Activated CD4-positive, alpha-beta T cell treated with anti-CD3 and anti-CD28 coated beads, Interleukin-2, Interleukin-6, amounts not matched to agents 100 ng/mL and 50 ng/mL, durations not matched to agents 16 hours and 8 hours (primary cell): ENCODE measurements at regions not wholly inside any gene's neighbourhood (a gene's known extent, or its start where the extent isn't known, plus 50 kb on each side); places are given as distances from the start of the nearest gene placed in this dataset.
A peak's percentile ranks its signal among the peaks of the same experiment; 100 is the strongest.

ENCODE experiments used
- DNase-seq: peaks from one replicate; pipeline ENCODE4 v3.0.0-alpha.2; 2020

DNA sequence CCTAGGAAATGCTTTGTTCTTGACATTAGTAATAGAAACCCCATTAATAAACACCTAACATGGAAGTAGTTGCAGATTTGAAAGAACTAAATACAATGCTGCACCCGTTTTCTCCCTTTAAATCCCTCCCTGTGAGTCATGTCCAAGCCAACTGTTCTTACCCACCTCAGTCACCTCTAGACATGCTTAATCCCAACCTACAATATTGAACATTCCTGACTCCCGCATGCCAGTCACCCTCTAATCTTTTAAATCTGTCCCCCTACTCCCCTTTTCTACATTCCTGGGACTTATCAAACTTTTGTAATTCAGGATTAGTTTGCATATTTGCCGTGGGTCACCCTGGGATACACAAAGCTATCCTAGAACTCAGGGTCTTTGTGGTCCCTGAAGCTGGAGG, 374.6 kb downstream of the IRS1 start:
- DNase-seq = no peak

- DNase-seq = peak; percentile 60
These were observed 376.1 kb downstream of the IRS1 start for GRCh38 chr2:226423498-226423960.

DNA sequence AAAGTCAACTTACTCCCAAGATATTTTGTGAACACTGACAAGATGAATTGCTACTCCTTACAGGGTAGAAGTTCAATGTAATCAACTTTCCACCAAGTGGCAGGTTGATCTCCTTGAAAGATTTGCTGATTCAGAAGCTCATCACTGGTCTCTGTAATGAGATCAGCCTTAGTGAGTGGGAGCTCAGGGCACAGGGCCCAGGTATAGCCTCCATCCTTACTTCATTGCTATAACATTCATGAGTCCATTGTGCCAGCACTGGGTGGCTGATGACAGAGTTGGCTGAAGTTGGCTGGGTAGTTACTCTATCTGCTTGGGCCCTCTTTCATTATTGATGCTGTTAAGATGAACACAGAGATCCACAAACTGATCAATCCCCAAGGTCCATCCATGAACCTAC, 379.0 kb downstream of the IRS1 start:
- no peak for DNase-seq

GRCh38 chr2:226418521-226418920, 381.1 kb downstream of the IRS1 start:
- no peak for DNase-seq

GRCh38 chr2:226414335-226414734, 385.3 kb downstream of the IRS1 start:
- DNase-seq = no peak

GRCh38 chr2:226413498-226414130, 386.0 kb downstream of the IRS1 start:
- DNase-seq = no peak

- no peak for DNase-seq
These were observed 387.8 kb downstream of the IRS1 start for GRCh38 chr2:226411727-226412360.

DNA sequence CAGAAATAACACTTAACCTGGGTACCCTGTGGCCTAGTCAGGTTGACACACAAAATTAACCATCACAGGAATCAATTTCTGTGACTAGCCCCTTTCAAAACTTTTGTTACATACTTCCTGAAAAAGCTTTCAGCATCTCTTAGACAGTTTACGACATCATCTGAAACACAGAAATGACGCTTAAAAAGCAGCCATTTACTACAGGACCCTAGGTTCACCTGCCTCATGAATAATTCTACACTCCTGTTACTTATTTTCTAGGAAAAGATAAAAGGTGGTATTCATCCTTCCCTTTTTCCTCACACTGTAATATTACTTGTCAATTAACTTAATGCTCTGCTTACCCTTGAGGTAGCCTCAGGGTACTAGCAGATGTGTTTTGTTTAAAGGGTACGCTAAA, 388.4 kb downstream of the IRS1 start:
- DNase-seq = no peak

GRCh38 chr2:226410247-226410835, 389.3 kb downstream of the IRS1 start:
- DNase-seq = no peak

GRCh38 chr2:226409134-226409533, 390.5 kb downstream of the IRS1 start:
- DNase-seq = no peak

DNA sequence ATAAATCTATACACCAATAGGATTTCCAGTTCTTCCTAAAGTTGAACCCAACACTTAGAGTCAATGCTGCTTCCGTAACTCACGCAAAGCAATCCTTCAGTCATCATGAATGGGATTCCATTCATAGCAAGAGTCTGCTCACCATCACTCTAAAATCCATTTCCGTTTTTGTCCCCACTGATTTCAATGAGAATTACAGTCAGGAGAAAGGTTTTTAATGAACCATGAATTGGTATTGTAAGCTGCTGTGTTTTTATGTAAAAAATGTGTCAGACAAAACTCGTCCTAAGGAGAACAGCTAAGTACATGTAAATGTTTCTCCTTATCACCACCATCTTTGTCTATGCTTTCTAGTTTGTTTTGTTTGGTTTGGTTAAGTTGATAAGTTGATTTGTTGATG, 391.5 kb downstream of the IRS1 start:
- no peak for DNase-seq

- no peak for DNase-seq
These were observed 392.5 kb downstream of the IRS1 start for GRCh38 chr2:226407135-226407534.

DNA sequence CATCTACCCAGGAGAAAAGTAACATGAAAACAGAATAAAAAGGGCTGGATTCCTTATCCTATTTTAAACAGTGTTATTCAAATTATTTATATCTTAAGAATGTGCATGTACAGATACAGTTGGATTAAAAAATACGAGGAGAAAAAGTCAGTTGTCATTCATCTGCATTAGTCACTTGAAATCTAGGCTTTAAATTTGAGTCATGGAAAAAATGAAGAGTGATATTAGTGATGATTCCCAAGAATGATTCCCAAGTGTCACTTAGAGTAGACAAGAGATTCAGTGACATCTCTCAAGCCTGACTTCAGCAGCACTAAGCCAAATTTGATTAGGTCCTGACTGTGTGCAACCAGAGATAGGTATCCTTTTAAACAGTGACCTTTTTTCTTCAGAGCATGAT, 394.2 kb downstream of the IRS1 start:
- no peak for DNase-seq

DNA sequence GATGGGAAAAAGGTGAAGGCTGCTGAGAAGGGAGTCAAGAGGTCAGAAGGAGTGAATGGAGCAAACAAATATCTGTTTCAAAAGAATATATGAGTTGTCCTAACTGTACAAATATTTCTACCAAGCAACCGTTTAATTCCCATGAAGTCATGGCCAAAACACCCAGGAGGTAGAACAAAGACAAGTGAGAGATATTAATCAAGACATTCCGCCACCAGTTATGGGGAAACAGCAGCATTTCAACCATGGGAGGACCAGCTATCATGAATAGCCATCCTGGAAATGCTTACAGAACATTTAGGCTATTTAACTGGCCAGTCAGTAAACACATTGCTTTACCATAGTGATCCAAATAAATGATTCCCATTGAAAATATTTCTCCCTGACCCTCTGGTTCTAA, 396.3 kb downstream of the IRS1 start:
- DNase-seq = no peak

- DNase-seq = no peak
These were observed 400.6 kb downstream of the IRS1 start for GRCh38 chr2:226399006-226399405.

DNA sequence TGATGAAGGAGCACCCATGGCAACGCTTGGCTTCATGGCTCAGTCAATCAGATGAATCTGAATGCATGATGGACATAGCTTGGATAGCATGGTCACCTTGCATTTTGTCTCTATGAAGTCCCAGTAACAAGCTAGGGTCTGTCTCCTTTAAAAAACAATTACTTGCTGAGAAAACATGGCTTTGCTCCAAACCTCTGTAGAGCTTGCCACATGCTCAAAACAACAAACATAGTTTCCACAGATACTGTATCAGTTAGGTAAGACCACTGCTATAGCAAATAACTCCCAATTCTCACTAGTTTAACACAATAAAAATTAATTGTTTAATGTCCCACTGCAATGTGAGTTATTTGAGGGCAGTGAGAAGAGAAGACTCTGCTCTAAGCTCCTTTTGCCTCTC, 401.0 kb downstream of the IRS1 start:
- DNase-seq = no peak

GRCh38 chr2:226396541-226396940, 403.1 kb downstream of the IRS1 start:
- no peak for DNase-seq

- no peak for DNase-seq
These were observed 412.1 kb downstream of the IRS1 start for GRCh38 chr2:226387499-226387942.

DNA sequence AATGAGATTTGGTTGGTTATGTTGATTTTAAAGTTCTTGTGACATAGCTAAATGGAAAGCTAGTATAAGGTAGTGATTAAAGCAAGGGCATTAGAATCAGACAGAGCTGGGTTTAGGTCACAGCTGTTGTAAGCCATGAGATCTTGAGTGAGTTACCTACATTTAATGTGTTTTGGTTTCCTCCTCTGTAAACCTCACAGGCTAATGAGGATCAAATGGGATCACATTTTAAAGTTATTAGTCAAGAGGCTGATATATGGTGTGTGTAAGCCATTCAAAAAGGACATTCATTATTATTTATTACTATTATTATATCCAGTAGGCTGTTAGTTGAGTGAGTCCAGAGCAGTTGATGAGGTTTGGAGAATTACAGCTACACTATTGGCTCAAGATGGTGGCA, 416.2 kb downstream of the IRS1 start:
- DNase-seq = no peak

DNA sequence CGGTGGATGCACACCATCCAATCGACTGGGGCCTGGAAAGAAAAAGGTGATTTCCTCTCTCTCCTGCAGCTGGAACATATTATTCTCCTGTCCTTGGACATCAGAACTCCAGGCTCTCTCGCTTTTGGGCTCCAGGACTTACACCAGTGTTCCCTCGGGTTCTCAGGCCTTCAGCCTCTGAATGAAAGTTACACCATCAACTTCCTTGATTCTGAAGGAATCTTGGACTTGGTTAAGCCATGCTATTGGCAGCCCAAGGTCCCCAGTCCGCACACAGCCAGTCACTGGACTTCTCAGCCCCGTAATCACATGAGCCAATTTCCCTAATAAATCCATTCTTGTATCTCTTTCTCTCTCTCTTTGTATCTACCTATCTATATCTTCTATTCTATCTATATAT, 418.9 kb downstream of the IRS1 start:
- no peak for DNase-seq

DNA sequence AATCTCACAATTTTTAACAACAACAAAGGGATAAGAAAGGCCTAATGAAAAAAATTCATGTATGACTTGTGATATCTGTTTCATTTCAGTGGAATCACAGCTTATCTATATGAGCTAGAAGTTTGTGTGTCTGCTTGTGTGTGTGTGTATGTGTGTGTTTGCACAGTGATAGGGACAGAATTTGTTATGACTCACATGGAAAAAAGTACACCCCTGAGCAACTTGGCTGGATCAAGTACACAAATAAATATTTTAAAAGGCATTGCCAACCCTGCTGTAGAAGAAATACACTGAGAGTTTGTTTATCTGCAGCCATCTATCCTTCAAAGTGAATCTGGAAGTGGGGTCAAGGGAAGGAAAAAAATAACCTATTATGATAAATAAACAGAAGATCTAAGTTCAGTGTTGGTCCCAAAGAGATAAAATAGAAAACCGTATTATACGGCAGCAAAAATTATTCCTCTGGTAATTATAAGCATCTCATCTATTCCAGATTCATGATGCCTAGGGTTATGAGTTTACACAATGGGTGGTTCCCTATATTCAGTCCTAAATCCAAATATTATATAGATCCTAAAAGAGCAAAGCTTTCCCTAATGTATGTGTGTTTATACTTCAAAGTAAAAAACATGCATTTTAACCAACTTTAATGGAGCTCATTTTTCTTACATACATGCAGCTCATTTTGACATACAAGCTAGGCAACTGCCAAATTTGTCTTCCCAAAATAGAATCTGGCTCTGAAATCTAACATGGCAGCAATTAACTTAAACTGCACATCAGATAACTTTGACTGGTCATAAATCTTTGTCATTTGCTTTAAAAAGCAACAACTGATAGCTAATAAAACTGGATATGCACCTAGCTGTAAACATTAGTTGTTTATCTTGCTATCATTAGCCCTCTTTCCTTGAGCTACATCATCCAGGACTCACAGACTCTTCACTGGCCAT, 420.6 kb downstream of the IRS1 start:
- no peak for DNase-seq

GRCh38 chr2:226376516-226377180, 423.0 kb downstream of the IRS1 start:
- DNase-seq = no peak

DNA sequence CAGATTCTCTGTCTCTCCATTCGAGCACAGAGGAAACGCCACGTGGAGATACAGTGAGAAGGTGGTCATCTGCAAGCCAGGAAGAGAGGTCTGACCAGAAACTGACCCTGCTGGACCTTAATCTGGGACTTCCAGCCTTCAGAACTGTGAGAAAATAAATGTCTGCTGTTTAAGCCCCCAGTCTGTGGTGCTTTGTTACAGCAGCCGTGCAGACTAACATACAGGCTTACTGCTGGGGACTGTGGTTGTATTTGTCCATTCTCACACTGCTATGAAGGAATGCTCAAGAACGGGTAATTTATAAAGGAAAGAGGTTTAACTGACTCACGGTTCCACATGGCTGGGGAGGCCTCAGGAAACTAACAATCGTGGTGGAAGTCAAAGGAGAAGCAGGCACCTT, 432.7 kb downstream of the IRS1 start:
- no peak for DNase-seq
